Neural progenitor cell (in vitro differentiated cells): ENCODE measurements at regions not wholly inside any gene's neighbourhood (a gene's known extent, or its start where the extent isn't known, plus 50 kb on each side); places are given as distances from the start of the nearest gene placed in this dataset.

Source experiments
- DNase-seq: peaks from one replicate; pipeline ENCODE4 v3.0.0-alpha.2; 2016; ENCODE audit warnings: low spot score
- H2AFZ ChIP-seq: fragments of 200-600 bp; sonication (generic); replicated peaks from 2 replicates; pipeline ENCODE4 v1.6.1; 2016; ENCODE audit warnings: antibody characterized with exemption
- H3F3A ChIP-seq: fragments of 200-600 bp; sonication (generic); 2 replicates; pipeline ENCODE4 v1.6.1; 2016; ENCODE audit warnings: antibody characterized with exemption, low read depth
- H3K27ac ChIP-seq: fragments of 200-600 bp; sonication (generic); 2 replicates; pipeline ENCODE4 v1.5.1; 2016; ENCODE audit warnings: mild to moderate bottlenecking
- H3K27me3 ChIP-seq: fragments of 200-600 bp; sonication (generic); 2 replicates; pipeline ENCODE4 v1.6.1; 2016; ENCODE audit warnings: mild to moderate bottlenecking, moderate library complexity
- H3K36me3 ChIP-seq: fragments of 200-600 bp; sonication (generic); 2 replicates; pipeline ENCODE4 v1.5.1; 2016
- H3K4me1 ChIP-seq: fragments of 200-600 bp; sonication (generic); 2 replicates; pipeline ENCODE4 v1.6.1; 2016; ENCODE audit warnings: mixed run types
- H3K4me2 ChIP-seq: fragments of 200-600 bp; sonication (generic); 2 replicates; pipeline ENCODE4 v1.6.1; 2016
- H3K4me3 ChIP-seq: fragments of 200-600 bp; sonication (generic); 2 replicates; pipeline ENCODE4 v1.5.1; 2016
- H3K79me2 ChIP-seq: fragments of 200-600 bp; sonication (generic); 2 replicates; pipeline ENCODE4 v1.6.1; 2016; ENCODE audit warnings: low read depth
- H3K9ac ChIP-seq: fragments of 200-600 bp; sonication (generic); 2 replicates; pipeline ENCODE4 v1.6.1; 2016
- H3K9me3 ChIP-seq: fragments of 200-600 bp; sonication (generic); 2 replicates; pipeline ENCODE4 v1.5.1; 2016; ENCODE audit warnings: low read depth
- H4K20me1 ChIP-seq: fragments of 200-600 bp; sonication (generic); 2 replicates; pipeline ENCODE4 v1.6.1; 2016; ENCODE audit warnings: low read depth
- H3K27ac Mint-ChIP-seq: 3 replicates; pipeline ENCODE4 v1.8.0; 2021; ENCODE audit warnings: mixed read lengths
- H3K27me3 Mint-ChIP-seq: 2 replicates; pipeline ENCODE4 v1.8.0; 2022; ENCODE audit warnings: low read depth, mild to moderate bottlenecking, inconsistent platforms, moderate library complexity, mixed read lengths; ENCODE audit not compliant: insufficient read depth
- H3K36me3 Mint-ChIP-seq: 3 replicates; pipeline ENCODE4 v1.8.0; 2021; ENCODE audit warnings: mixed read lengths
- H3K4me1 Mint-ChIP-seq: 3 replicates; pipeline ENCODE4 v1.8.0; 2021; ENCODE audit warnings: mixed read lengths
- H3K4me3 Mint-ChIP-seq: 3 replicates; pipeline ENCODE4 v1.8.0; 2021; ENCODE audit warnings: mild to moderate bottlenecking, moderate library complexity, mixed read lengths
- H3K9me3 Mint-ChIP-seq: 3 replicates; pipeline ENCODE4 v1.8.0; 2020; ENCODE audit warnings: mixed read lengths
- EZH2 ChIP-seq: fragments of 200-600 bp; sonication (generic); IDR thresholded peaks from 2 replicates; pipeline ENCODE4 v1.6.1; 2017; ENCODE audit warnings: antibody characterized with exemption, mild to moderate bottlenecking, moderate library complexity
- EZH2phosphoT487 ChIP-seq: fragments of 200-600 bp; sonication (generic); IDR thresholded peaks from 2 replicates; pipeline ENCODE4 v1.6.1; 2017; ENCODE audit warnings: antibody characterized with exemption
- TF ChIP-seq, protein P1 (sequence below): fragments of 200-600 bp; sonication (generic); IDR thresholded peaks from 2 replicates; pipeline ENCODE4 v1.5.1; 2017; ENCODE audit warnings: antibody characterized with exemption, mild to moderate bottlenecking

GRCh38 chr5:157993986-157994691 lies 135.2 kb upstream of the CLINT1 start:
- peaks cover 7% of the 10 kb centered on the region for H3K27me3 Mint-ChIP-seq
- peak overlapping the region; percentile 95 for H2AFZ ChIP-seq
- no peak overlapping the region for H3K4me2 ChIP-seq

DNA sequence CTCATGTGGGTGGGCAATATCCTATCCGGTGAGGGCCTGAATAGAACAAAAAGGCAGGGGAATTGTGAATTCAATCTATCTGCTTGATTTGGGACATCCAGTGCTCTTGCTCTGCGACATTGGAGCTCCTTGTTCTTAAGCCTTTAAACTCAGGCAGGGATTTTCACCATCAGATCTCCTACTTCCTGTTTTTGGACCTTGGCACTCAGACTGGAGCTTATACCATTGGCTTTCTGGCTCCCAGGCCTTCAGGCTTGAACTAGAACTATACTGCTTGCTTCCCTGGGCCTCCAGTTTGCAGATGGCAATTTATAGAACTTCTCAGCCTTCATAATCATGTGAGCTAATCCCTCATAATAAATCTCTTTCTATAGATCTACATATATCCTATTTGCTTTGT lies 134.3 kb upstream of the CLINT1 start:
- H3K9me3 Mint-ChIP-seq: no peaks in the 10 kb centered on the region
- no peaks in the 10 kb centered on the region for H3K36me3 Mint-ChIP-seq
- H4K20me1 ChIP-seq: no peaks in the 10 kb centered on the region
- H3K27ac Mint-ChIP-seq: no peak overlapping the region
- TF ChIP-seq, protein P1, sequence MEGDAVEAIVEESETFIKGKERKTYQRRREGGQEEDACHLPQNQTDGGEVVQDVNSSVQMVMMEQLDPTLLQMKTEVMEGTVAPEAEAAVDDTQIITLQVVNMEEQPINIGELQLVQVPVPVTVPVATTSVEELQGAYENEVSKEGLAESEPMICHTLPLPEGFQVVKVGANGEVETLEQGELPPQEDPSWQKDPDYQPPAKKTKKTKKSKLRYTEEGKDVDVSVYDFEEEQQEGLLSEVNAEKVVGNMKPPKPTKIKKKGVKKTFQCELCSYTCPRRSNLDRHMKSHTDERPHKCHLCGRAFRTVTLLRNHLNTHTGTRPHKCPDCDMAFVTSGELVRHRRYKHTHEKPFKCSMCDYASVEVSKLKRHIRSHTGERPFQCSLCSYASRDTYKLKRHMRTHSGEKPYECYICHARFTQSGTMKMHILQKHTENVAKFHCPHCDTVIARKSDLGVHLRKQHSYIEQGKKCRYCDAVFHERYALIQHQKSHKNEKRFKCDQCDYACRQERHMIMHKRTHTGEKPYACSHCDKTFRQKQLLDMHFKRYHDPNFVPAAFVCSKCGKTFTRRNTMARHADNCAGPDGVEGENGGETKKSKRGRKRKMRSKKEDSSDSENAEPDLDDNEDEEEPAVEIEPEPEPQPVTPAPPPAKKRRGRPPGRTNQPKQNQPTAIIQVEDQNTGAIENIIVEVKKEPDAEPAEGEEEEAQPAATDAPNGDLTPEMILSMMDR: no peak
- TF ChIP-seq EZH2phosphoT487: no peak
- TF ChIP-seq EZH2: no peak
- no peak overlapping the region for H3K9ac ChIP-seq
- H3K27ac ChIP-seq: no peak overlapping the region
- no peaks in the 10 kb centered on the region for H3K79me2 ChIP-seq
- no peak for DNase-seq
- H3F3A ChIP-seq: no peaks in the 10 kb centered on the region
- H3K27me3 ChIP-seq: no peaks in the 10 kb centered on the region
- no peaks in the 10 kb centered on the region for H3K9me3 ChIP-seq
- no peaks in the 10 kb centered on the region for H3K4me1 ChIP-seq
- peaks cover 9% of the 10 kb centered on the region for H3K27me3 Mint-ChIP-seq
- H3K4me2 ChIP-seq: no peak overlapping the region
- H3K36me3 ChIP-seq: no peaks in the 10 kb centered on the region
- H3K4me3 Mint-ChIP-seq: no peak overlapping the region
- no peaks in the 10 kb centered on the region for H3K4me1 Mint-ChIP-seq
- no peak overlapping the region for H3K4me3 ChIP-seq
- H2AFZ ChIP-seq: no peak overlapping the region

More at GRCh38 chr5:157993986-157994691, 135.2 kb upstream of the CLINT1 start:
- Mint-ChIP-seq H3K36me3 (no peaks in the 10 kb centered on the region), H3K4me1 (no peaks in the 10 kb centered on the region), H3K27ac (no peak overlapping the region), H3K4me3 (no peak overlapping the region), H3K9me3 (no peaks in the 10 kb centered on the region)
- Histone ChIP-seq H3K27me3 (no peaks in the 10 kb centered on the region), H3K4me3 (no peak overlapping the region), H3F3A (no peaks in the 10 kb centered on the region), H3K9ac (no peak overlapping the region), H3K4me1 (no peaks in the 10 kb centered on the region), H3K9me3 (no peaks in the 10 kb centered on the region), H3K36me3 (no peaks in the 10 kb centered on the region), H4K20me1 (no peaks in the 10 kb centered on the region), H3K79me2 (no peaks in the 10 kb centered on the region), H3K27ac (no peak overlapping the region)
- DNase-seq: no peak
- TF ChIP-seq EZH2 (no peak), EZH2phosphoT487 (no peak)
- TF ChIP-seq, protein P1: no peak

DNA sequence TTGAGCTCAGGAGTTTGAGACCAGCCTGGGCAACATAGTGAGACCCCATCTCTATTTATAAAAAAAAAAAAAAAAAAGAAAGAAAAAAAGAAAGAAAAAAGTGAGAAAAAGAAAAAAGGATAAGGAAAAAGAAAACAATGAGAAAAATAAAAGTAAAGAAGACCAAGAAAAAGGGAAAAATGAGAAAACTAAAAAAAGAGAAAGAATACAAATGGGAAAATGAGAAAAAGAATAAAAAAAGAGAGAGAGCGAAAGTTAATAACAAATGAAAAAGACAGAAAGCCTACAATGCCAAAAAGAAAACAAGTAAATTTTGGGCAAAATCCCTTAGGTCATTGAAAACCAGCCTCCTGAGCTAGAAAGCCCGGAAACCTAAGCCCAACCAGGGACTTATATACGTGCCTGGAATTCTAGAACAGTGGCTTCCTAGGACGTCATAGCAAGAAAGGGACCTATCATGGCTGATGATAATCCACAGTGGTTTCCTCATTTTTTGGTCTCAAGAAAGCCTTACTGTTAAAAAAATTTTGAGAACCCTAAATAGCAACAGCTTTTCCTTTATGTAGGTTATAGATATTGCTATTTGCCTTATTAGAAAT lies 131.7 kb upstream of the CLINT1 start:
- Mint-ChIP-seq H3K27me3 (peaks cover 20% of the 10 kb centered on the region), H3K27ac (no peak overlapping the region), H3K9me3 (no peaks in the 10 kb centered on the region), H3K4me3 (no peak overlapping the region), H3K4me1 (no peaks in the 10 kb centered on the region), H3K36me3 (no peaks in the 10 kb centered on the region)
- no peaks in the 10 kb centered on the region for H3K79me2 ChIP-seq
- H3K36me3 ChIP-seq: no peaks in the 10 kb centered on the region
- no peak overlapping the region for H3K4me2 ChIP-seq
- H3K27ac ChIP-seq: no peak overlapping the region
- H4K20me1 ChIP-seq: no peaks in the 10 kb centered on the region
- no peaks in the 10 kb centered on the region for H3K4me1 ChIP-seq
- H3F3A ChIP-seq: no peaks in the 10 kb centered on the region
- no peak overlapping the region for H3K4me3 ChIP-seq
- H2AFZ ChIP-seq: no peak overlapping the region
- TF ChIP-seq EZH2phosphoT487: no peak
- TF ChIP-seq, protein P1: no peak
- TF ChIP-seq EZH2: no peak
- no peaks in the 10 kb centered on the region for H3K9me3 ChIP-seq
- H3K9ac ChIP-seq: no peak overlapping the region
- DNase-seq: no peak
- H3K27me3 ChIP-seq: no peaks in the 10 kb centered on the region
